ENCODE measurements at regions not wholly inside any gene's neighbourhood (a gene's known extent, or its start where the extent isn't known, plus 50 kb on each side); places are given as distances from the start of the nearest gene placed in this dataset.

DNA sequence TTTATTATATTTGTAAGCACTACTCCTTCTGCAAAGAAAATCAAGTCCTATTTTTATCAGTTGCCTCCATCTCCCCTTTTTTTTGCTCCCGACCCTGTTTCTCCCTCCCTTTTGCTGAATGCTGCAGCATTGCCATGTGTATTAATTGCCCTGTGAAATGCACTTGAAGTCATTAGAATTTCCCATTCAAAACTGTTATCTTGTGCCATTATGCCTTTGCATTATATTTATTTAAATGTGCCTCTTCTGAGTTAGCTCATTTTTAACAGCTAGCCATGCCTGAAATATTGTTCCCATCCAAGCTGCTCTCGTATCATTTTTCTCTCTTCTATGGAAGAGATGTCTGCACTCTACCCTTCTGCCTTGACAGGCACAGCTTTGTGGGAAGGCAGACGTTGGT, 404.0 kb upstream of the PLXNA2 start:
- DNase-seq = no peak

DNA sequence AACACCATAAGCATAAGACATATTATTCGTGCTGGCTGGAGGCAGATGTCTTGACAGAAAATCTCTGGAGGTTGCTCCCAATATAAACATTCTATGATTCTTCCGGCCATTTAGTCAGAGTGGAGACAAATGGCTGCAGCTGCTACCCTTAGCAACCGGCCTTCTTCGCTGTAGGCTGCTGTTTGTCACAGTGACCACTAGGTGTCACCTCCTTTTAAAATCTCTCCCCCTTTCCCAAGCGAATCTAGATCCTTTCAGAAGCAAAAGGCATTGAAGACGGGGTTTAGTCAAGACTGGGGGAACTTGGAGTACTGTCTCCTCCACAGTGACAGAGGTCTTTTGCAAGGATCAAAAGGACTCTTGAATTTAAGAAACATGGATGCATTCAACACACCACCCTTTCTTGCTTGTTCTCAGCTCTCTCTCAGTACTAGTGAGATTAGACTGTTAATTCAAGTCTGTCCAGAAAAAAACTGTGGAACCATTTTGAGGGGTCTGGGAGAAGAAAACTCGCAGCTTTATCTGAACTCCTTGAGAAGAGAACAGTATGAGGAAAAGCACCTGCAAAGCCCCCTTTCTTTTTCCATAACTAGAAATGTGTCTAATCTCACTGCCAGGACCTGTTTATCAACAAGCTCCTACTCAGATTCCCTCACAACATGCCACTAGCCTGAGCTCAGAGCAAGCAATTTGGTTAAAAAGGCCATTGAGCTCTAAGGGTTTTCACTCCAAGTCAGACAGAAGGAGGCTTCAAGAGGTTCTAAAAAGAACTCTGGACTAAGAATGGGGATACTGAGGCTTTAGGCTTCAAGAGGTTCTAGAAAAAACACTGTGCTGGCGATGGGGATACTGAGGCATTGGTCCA, 408.3 kb upstream of the PLXNA2 start:
- DNase-seq = peak in 2 of 5 donors; percentile 2 to 24

DNA sequence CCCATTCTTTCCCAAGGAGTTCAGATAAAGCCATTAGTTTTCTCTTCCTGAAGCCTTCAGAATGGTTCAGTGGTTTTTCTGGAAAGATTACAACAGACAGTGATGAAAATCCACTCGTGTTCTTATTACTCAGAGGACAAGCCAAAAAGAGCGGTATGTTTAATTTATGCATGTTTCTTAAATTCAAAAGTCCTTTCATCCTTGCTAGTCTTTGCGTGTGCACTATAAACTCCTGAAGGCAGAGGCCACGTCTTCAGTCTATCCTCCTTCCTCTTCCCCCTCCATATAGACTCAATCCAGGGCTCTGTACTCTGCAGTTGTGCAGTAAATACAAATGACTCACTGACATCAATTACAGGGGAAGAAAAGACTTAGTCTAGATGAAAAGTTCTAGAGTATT, 409.2 kb upstream of the PLXNA2 start:
- no peak for DNase-seq

DNA sequence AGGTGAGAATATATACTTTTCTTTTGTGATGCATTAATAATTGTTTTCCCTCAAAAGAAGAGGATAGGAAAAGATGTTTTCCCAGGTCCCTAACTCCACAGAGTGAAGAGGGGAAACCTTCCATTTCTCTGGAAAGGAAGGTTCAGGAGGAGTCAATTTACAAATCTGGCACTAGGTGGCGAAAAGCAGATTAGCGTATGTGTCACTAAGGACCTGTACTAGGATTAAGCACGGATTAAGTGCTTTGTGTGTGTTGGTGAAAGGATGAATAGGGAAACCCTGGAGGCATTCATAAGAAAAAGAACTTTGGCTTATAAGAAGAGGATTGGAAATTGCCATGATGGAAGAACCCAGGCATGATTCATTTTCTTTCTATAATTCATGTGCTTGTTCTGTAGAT, 410.1 kb upstream of the PLXNA2 start:
- DNase-seq = no peak

DNA sequence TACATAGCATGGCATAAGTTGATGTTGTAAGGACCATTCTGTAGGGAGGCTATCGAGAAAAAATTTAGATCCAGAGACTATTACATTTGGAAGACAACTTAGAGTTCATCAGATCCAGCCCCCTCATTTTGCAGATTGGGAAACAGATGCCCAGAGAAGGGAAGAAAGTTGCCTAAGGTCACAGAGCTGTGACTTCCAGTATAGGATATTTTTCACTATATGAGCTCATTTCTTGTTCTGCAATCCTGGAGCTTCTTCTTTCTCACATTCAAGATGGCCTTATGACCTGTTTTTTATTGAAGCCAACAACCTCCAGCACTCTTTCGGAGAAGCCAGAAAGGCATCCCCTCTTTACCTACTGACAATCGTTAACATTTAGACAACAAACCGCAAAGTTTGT, 421.8 kb upstream of the PLXNA2 start:
- DNase-seq = no peak

DNA sequence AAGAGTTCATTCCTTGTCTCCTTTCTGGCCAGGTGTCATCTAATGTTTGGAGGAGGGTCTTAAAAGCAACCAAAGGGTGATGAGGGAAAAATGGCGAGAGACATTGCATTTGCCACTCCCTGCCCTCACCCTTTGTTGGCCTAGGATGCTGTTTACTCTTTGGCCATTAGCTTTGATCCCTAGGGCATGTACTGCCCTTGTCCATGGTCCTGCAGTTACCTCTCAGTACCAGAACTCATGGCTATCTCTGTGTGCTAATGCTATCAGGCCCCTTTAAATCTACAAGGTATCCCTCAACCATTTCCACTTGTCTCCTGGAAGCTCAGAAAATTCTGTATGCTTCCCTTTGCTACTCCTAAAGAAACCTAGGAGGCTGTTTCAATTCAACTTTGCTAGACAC, 424.8 kb upstream of the PLXNA2 start:
- DNase-seq = no peak

DNA sequence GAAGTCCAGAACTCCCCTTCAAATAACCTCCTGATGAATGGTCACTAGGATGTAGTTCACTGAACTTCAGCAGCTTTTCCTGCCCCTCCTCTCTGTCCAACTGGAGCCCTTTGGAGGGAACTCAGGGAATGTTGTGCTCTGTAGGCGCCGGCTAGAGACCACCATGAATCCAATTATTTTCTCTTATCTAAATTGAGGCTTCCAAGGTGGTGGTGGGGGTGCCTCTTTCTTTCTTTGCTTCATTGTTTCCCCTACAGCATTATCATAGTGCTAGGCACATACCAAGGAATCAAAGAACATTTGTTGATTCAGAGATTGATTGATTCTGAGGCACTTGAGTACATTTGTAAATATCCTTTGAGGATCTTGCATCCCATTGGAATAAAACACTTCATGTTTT, 426.6 kb upstream of the PLXNA2 start:
- no peak for DNase-seq

DNA sequence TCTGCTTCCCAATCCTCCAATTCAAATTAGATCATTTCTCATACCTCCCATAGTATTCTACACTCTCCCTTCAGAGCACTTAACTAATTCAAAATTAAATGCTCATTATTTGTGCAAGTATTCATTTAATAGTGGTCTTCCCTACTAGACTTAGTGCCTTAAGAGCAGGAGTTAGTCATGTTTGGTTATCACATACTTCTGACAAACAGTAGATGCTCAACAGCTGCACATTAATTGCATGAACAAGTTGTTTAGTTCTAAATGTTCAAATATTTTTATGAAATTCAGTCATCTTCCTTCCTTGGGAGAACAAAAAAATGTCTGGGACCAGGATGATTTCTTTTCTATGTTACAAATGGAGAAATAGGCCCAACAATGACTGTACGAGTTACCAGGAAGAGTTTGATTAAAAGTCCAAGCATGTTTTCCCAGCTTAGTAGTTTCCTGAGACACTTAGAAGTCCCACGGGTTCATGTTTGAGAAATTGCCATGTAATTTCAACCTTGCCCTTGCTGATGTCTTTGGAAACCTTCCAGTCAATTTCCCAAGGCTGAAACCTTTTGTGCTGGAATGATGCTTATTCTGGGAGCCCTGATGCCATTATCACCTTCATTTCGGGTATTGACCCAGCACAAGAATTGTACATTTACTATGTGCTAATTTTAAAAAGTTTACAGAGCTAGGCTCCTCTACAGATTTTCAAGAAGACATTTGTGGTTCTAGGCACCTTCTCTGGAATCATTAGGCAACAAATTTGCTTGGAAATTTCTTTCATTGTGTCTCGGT, 437.9 kb upstream of the PLXNA2 start:
- no peak for DNase-seq

DNA sequence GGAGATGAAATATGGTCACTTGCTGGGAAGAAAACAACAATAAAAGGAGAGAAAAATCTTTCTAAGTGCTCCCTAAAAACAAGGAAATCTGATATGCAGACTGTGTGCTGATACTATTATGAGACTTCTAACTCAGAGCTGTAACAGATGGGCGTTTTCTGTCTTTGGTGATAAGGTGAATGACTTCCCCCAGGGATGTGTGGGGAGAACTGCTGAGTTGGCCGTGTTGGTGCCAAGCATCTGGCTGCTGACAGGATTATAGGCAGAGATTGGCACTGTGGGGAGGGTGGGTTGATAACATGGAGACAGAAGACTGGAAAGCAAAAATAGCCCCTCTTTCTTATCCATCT, 438.5 kb upstream of the PLXNA2 start:
- no peak for DNase-seq

DNA sequence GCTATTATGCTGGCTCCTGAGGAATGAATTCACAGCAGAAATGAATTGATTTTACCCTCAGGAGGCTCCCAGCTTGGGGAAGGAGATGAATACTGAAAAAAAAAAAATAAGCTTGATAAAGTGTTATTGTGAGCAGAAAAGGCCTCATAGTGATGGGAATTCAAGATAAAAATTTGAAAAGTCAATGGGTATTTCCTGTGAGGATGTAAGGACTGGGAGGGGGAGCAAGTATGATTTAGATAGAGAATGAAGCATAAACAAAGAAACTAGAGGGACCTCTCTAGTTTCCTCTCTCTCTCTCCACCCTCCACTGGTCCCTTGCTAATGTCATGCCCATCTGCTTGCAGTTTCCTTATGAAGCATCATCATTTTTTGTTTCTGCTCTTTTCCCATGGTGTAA, 439.0 kb upstream of the PLXNA2 start:
- DNase-seq = no peak

DNA sequence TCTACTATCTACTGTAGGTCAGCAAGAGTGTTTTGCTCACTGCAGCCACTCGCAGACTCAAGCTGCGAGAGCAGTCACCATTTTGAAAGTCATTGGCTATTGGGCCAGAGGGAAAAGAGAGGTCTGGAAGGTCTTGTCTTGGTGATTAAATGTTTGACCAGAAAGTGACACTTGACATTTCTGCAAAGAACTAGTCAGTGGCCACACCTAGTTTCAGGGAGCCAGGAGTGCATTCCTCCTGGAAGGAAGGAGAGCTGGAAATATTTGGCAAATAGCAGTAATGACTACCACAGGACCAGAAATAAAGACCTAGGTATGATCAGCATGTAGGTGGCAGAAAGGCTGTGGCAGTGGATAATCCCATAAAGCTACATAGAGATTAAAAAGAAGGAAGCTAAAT, 440.0 kb upstream of the PLXNA2 start:
- no peak for DNase-seq

DNA sequence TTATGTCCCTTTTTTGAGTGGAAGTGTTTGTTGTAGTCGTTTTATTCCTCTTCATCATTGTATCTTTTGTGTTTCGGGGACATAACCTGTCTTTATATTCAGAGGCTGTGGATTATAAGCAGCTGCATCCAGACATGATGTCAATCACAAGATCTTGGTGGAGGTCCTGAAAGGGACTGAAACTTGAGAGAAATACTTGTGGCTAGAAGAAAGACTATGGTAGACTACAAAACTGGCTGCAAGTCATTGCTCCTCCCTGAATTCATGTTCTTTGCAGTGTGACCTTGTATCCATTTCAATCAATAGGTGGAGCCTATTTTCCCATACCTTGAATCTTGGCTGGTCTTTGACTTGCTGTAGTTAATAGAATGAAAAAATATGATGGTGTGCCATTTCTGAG, 442.4 kb upstream of the PLXNA2 start:
- no peak for DNase-seq

DNA sequence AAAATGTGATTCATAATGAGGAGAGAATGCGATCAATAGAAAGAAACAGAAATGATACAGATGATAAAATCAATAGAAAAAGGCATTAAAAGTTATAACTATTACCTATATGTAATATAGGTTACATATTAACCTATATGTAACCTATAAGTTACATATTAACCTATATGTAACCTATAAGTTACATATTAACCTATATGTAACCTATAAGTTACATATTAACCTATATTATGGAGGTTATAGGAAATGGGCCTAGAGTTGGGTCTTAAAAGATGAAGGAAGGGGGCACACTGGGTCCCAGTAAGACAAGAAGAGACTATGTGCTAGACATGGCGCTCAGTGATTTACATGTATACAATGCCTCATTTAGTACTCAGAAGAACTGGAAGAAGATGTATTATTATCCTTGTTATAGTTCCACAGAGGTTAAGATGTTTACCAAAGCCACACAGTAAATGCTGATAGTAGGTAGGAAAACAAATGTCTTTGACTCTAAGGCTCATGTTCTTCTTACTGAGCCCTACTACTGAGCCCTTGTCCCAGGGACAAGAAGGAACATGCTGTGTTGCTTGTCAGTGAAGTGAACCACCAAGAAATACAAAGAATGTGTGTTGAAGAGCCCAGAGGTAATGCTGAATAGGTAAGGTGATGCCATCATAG, 444.6 kb upstream of the PLXNA2 start:
- DNase-seq = no peak

DNA sequence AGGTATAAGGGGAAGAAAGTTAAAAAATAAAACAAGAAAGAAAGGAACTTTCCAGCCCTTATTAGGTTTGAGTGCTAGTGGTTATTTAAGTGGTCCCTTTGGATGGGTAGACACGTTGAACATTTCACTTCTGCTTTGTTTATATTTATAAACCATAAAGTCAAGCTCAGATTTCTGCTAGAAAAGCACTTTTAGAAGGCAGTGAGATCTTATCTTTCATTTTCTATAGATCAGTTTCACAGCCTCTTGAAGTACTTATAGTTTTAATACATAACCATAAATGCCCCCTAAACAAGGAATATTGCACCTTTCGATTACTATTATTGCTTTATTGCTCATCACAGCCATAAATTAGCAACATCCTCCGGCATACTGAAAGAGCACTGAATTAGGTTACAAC, 446.8 kb upstream of the PLXNA2 start:
- no peak for DNase-seq

DNA sequence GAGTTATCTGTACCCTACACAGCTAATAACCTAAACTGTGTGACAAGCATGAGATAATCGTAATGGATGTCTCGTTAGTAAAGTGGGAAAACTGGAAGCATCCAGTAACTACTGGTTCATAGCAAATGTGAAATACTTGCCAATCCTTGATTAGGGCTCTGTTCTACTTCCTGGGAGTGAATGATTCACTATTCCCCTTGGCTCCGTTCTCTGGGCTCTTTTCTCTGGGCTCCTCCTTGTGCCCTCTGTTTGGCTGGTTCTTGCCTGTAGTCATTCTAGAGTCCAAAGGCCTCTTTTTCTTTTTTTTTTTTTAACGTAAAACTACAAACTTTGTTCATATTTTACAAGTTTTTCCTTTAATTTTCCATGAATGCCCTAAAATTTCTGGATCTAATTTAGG, 465.8 kb upstream of the PLXNA2 start:
- DNase-seq = no peak

DNA sequence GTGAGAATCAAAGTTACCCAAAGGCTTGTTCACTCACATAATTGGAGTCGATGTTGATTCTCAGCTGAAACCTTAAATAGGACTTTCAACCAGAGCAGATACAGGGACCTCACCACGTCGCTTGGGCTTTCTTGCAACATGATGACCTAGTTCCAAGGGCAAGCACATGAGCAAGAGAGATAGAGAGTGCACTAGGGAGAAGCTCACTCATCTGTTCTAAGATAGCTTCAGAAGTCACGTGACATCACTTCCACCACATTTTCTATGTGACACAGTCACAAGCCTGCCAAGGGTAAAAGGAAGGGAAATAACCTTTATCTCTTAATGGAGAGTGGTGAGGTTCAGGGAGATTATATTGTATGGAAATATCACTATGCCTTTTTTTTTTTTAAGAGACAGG, 470.1 kb upstream of the PLXNA2 start:
- DNase-seq = no peak

DNA sequence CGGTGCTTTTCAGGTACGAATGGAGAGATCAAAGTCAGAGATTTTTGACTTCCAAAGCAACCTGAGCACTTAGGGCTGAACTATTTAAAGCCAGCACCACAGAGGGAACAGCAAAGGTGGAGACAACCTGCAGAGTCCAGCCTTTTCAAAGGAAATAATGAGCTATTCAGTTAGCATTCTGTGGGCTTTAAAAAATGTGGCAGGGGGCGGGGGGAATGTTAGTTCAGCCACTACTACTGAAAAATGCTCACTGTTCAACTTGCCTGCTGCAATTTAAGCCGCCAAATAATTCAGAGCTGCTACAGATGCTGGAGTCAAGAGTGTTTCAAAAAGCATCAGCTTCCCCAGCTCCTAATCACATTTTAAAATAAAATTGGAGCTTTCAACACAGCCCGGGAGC, 473.3 kb upstream of the PLXNA2 start:
- no peak for DNase-seq

DNA sequence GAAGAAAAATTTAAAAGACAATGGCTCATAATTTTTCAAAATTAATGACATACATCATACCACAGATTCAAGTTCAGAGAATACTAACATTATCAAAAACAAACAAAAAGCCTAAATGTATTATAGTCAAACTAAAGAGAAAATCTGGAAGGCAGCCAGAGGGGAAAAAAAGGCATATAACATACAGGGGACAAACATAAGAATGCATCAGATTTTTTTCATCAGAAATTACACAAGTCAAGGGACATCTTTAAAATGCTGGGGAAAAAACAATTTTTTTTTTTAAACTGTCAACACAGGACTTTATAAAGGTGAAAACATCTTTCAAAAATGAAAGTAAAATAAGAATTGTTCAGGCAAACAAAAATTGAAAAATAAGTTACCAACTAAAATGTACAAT, 478.4 kb upstream of the PLXNA2 start:
- no peak for DNase-seq

DNA sequence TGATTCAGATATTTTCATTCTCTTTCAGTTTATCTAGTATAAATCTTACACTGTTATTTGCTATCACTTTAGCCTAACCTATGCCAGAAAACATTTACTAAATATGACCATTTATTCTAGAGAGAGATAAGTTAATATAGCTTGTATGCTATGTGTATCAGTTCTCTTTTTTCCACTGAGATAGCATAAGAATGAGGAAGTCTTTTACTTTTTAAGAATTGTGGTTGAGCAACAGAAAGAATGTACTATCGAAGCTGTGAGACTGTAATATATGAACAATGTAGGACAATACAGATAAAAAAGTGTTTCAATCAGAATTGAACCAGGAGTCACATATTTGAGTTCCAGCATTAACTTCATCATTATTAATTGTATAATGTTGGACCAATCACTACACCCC, 479.9 kb upstream of the PLXNA2 start:
- DNase-seq = no peak

DNA sequence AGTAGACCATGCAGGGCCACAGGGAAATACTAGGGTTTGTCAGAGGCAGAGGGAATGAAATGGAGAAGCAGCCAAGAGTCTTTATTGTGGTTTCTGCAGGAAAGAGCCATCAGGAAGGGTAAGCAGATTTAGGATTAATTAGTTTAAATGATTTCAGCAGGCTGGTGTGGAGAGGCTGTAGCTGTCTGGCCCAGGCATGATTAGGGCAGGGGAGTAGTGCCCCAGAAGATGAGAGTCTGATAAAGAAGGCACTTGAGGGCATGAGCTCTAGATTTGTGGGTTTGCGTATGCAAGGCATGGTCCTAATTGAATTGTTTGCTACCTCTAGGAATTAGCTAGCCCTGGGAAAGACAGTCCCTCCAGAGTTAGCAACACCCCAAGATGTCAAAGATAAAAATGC, 484.6 kb upstream of the PLXNA2 start:
- no peak for DNase-seq

DNA sequence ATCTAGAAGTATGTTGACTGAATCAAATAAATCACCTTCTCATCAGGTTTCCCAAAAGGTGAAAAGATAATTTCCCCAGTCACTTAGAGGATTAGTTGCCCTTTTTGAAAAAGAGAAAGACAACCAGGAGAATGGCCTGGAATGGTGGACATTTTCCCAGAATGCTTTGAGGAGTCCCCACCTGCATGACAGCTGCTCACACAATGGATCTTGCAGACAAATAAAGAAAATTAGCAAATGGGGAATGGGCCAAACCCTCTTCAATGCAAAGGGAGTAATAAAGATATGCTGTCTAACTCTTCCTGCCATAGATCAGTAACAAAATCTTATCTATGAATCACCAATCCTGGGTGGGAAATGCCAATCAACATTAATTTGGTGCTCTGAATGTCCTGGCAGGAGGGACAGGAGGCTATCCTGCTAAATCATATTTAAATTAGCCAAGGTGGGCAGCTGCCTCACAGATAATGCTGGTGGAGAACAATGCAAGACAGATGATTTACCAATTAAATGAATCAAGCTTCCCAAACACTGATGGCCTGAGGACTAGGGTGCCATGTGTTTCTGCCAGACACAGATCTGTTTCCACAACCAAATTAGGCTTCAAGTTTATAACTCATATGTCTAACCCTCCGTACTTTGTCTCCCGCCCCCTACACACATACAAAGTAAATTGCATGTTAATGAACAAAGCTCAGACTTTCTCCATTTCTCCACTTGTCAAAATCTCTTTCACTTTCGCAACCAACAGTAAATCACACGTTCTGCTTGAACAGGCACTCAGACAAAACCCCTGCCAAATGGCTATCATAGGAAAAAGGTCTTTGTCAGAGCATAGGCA, 488.0 kb upstream of the PLXNA2 start:
- DNase-seq = peak in 1 of 5 donors; percentile 2

DNA sequence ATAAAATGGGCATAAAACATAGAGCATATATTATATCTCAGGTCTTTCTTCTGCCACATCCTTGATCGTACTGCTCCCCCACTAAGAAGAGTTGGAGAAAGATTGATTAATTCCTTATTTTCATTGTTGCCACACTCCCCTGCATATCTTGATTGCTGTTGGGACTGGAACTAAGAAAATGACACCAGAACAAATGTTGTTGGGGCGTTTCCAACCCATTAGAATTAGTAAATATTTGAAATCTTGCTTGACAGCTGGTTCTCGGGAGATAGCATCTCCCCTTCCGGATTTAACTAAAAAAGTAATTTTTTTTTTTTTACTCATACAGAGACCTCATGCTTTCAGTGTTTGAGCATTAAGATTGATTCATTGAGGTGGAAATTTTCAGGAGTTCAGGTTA, 493.0 kb upstream of the PLXNA2 start:
- no peak for DNase-seq

DNA sequence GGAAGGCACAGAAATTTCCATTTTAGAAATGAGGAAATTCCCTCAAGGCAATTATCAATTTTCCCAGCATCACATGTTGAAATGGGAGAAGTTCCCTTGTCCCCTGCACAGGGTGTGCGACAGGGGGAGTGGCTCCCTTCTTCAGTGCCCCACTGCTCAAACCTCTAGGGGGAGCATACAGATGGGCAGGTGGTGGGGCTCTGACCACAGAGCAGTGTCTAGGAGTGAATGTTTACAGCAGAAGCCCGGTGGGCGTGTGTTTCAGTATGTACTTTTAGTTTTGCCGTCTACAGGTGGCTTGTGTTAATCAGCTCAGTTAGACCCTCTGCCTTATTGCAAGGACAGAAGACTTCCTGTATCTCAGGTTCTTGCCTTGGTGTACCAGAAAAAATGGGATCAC, 493.7 kb upstream of the PLXNA2 start:
- no peak for DNase-seq
